Smooth muscle cell (in vitro differentiated cells): ENCODE measurements at regions not wholly inside any gene's neighbourhood (a gene's known extent, or its start where the extent isn't known, plus 50 kb on each side); places are given as distances from the start of the nearest gene placed in this dataset.
"Not testable (repeated sequence)": the region's sequence is repeated elsewhere in the genome, so short reads cannot be mapped to it uniquely, and the experiment has no call there.

Experiments
- DNase-seq: peaks from one replicate; lab custom pipeline; 2025; ENCODE audit not compliant: unreplicated experiment; lab: John Stamatoyannopoulos, UW
- H2AFZ ChIP-seq: fragments of 200-600 bp; sonication (generic); 2 replicates; pipeline ENCODE4 v1.6.0; 2016; ENCODE audit warnings: antibody characterized with exemption, low read depth, mild to moderate bottlenecking
- H3F3A ChIP-seq: fragments of 200-600 bp; sonication (generic); 2 replicates; pipeline ENCODE4 v1.6.0; 2017; ENCODE audit warnings: antibody characterized with exemption, low read depth
- H3K27ac ChIP-seq: fragments of 200-600 bp; sonication (generic); 2 replicates; pipeline ENCODE4 v1.5.1; 2016; ENCODE audit warnings: low read depth, mild to moderate bottlenecking
- H3K27me3 ChIP-seq: fragments of 200-600 bp; sonication (generic); 2 replicates; pipeline ENCODE4 v1.6.1; 2016; ENCODE audit warnings: low read depth, mild to moderate bottlenecking
- H3K36me3 ChIP-seq: fragments of 200-600 bp; sonication (generic); 2 replicates; pipeline ENCODE4 v1.5.1; 2016; ENCODE audit warnings: low read depth
- H3K4me1 ChIP-seq: fragments of 200-600 bp; sonication (generic); 2 replicates; pipeline ENCODE4 v1.5.1; 2016; ENCODE audit warnings: low read depth
- H3K4me2 ChIP-seq: fragments of 200-600 bp; sonication (generic); 2 replicates; pipeline ENCODE4 v1.6.0; 2016; ENCODE audit warnings: mild to moderate bottlenecking
- H3K4me3 ChIP-seq: fragments of 200-600 bp; sonication (generic); 2 replicates; pipeline ENCODE4 v1.5.1; 2016; ENCODE audit warnings: mild to moderate bottlenecking
- H3K79me2 ChIP-seq: fragments of 200-600 bp; sonication (generic); 2 replicates; pipeline ENCODE4 v1.6.0; 2016; ENCODE audit warnings: low read depth, mild to moderate bottlenecking
- H3K9ac ChIP-seq: fragments of 200-600 bp; sonication (generic); 2 replicates; pipeline ENCODE4 v1.6.0; 2016; ENCODE audit warnings: low read depth
- H3K9me3 ChIP-seq: fragments of 200-600 bp; sonication (generic); replicated peaks from 2 replicates; pipeline ENCODE4 v1.5.1; 2016; ENCODE audit warnings: low read depth
- H4K20me1 ChIP-seq: fragments of 200-600 bp; sonication (generic); 2 replicates; pipeline ENCODE4 v1.6.0; 2016; ENCODE audit warnings: low read depth
- WGBS: methylation state at CpG from one replicate; pipeline ENCODE4 v1.1.7; 2016; ENCODE audit warnings: low lambda C conversion rate; 5-methylcytosine and 5-hydroxymethylcytosine counted together
- TF ChIP-seq, protein P1 (sequence below): fragments of 200-600 bp; sonication (generic); IDR thresholded peaks from 2 replicates; pipeline ENCODE4 v1.5.1; 2017; ENCODE audit warnings: borderline replicate concordance, mild to moderate bottlenecking, antibody characterized with exemption; ENCODE audit not compliant: insufficient read depth, poor library complexity, severe bottlenecking

DNA sequence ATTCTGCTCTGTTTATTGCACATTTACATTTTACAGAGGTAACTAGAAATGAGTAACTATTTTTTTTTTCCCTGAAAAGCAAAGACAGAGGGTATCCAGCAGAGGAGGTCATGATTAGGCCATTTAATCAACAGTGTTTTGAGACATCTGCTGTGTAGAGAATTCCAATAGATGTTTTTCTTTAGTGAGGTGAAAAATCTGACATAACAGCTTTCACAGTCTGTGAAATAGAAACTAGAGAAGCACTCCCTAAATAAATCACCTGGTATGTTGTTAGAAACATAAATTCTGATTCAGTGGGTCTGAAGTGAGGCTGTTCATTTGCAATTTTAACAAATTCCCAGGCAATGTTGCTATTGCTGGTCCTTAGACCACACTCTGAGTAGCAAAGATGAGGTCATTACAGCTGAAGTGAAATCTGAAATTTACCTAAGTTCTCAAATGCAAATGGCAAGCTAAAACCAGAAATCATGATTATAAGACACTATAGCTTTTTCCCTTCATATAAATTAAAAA lies 329.2 kb upstream of the LRRC3B start:
- Histone ChIP-seq H3K36me3 (no peaks in the 10 kb centered on the region), H4K20me1 (no peaks in the 10 kb centered on the region), H3K4me1 (no peaks in the 10 kb centered on the region), H3K9ac (no peak overlapping the region), H3K9me3 (no peaks in the 10 kb centered on the region), H3K27me3 (no peaks in the 10 kb centered on the region), H3K27ac (no peak overlapping the region), H3K4me2 (no peak overlapping the region), H2AFZ (no peak overlapping the region), H3F3A (no peaks in the 10 kb centered on the region), H3K4me3 (no peak overlapping the region), H3K79me2 (no peaks in the 10 kb centered on the region)
- TF ChIP-seq, protein P1, sequence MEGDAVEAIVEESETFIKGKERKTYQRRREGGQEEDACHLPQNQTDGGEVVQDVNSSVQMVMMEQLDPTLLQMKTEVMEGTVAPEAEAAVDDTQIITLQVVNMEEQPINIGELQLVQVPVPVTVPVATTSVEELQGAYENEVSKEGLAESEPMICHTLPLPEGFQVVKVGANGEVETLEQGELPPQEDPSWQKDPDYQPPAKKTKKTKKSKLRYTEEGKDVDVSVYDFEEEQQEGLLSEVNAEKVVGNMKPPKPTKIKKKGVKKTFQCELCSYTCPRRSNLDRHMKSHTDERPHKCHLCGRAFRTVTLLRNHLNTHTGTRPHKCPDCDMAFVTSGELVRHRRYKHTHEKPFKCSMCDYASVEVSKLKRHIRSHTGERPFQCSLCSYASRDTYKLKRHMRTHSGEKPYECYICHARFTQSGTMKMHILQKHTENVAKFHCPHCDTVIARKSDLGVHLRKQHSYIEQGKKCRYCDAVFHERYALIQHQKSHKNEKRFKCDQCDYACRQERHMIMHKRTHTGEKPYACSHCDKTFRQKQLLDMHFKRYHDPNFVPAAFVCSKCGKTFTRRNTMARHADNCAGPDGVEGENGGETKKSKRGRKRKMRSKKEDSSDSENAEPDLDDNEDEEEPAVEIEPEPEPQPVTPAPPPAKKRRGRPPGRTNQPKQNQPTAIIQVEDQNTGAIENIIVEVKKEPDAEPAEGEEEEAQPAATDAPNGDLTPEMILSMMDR: no peak
- no peak for DNase-seq

DNA sequence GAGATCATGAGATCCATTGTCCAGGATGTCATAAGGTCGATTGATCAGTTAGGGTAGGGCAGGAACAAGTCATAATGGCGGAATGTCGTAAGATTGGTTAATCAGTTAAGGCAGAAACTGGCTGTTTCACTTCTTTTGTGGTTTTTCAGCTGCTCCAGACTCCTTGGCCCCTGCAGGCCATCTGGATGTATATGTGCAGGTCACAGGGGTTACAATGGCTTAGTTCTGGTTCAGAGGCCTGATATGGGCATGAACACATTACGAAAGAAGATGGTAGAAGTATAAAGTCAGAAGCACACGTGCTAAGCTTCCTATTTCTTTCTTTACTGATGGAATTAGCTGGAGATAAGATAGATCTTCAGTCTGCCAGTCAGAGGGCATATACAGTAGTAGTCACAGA lies 315.4 kb upstream of the LRRC3B start:
- TF ChIP-seq, protein P1: no peak
- no peak overlapping the region for H3K9ac ChIP-seq
- H3K27ac ChIP-seq: no peak overlapping the region
- no peaks in the 10 kb centered on the region for H3K36me3 ChIP-seq
- WGBS: 64% methylated on average over 5 of the region's 5 CpGs
- no peak overlapping the region for H3K4me2 ChIP-seq
- DNase-seq: no peak
- no peaks in the 10 kb centered on the region for H3K79me2 ChIP-seq
- H4K20me1 ChIP-seq: no peaks in the 10 kb centered on the region
- no peak overlapping the region for H2AFZ ChIP-seq
- no peak overlapping the region for H3K4me3 ChIP-seq
- H3F3A ChIP-seq: no peaks in the 10 kb centered on the region
- no peaks in the 10 kb centered on the region for H3K9me3 ChIP-seq
- H3K27me3 ChIP-seq: no peaks in the 10 kb centered on the region
- H3K4me1 ChIP-seq: no peaks in the 10 kb centered on the region

DNA sequence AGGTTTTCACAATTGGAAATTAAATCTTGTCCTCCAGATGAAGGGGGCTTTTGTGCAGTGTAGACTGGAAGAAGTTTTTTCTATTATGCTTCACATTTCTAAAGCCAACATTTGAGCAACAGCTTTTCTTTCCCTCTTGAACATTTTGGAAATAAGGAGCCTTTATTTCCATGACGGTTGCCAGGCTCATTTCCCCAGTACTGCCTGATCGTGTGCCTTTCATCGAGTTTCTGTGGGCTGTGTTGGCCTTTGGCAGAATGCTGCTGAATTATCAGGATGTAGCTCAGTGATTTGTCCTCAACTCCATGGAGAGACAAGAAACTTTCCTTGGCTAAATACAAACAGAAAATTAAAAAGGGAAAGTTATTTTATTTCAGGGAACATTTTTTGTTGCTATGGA lies 314.8 kb upstream of the LRRC3B start:
- no peak overlapping the region for H3K27ac ChIP-seq
- H3K4me2 ChIP-seq: no peak overlapping the region
- TF ChIP-seq, protein P1: no peak
- H3K79me2 ChIP-seq: no peaks in the 10 kb centered on the region
- H3K9me3 ChIP-seq: no peaks in the 10 kb centered on the region
- no peaks in the 10 kb centered on the region for H3K4me1 ChIP-seq
- no peaks in the 10 kb centered on the region for H4K20me1 ChIP-seq
- no peak overlapping the region for H3K9ac ChIP-seq
- 79% methylated on average over 3 of the region's 3 CpGs for WGBS
- H3K27me3 ChIP-seq: no peaks in the 10 kb centered on the region
- H3F3A ChIP-seq: no peaks in the 10 kb centered on the region
- no peaks in the 10 kb centered on the region for H3K36me3 ChIP-seq
- H2AFZ ChIP-seq: no peak overlapping the region
- no peak overlapping the region for H3K4me3 ChIP-seq
- DNase-seq: no peak

DNA sequence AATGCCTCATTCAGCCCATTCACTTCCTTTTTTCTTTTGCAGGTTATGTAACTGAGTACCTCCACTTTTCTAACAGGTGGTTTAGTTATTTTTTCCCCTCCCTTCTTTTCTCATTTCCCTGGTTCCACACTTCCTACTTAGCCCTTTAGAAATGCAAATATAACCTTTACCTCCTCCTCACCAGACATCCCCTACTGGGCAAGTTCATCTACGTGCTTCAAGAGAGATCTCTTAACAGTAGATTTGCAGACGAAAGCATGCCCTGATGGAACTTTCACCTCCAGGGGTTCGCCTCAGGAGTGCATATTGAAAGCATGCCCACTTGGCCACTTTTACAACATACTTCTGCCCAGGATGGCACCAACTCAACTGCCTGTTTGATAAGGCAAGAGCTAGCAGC lies 314.1 kb upstream of the LRRC3B start:
- TF ChIP-seq, protein P1: no peak
- no peaks in the 10 kb centered on the region for H3K4me1 ChIP-seq
- H3K27ac ChIP-seq: no peak overlapping the region
- H3K4me2 ChIP-seq: no peak overlapping the region
- no peaks in the 10 kb centered on the region for H3K79me2 ChIP-seq
- H3K9ac ChIP-seq: no peak overlapping the region
- H4K20me1 ChIP-seq: no peaks in the 10 kb centered on the region
- 56% methylated on average over 3 of the region's 3 CpGs for WGBS
- DNase-seq: no peak
- H3F3A ChIP-seq: no peaks in the 10 kb centered on the region
- no peaks in the 10 kb centered on the region for H3K9me3 ChIP-seq
- no peak overlapping the region for H2AFZ ChIP-seq
- H3K27me3 ChIP-seq: no peaks in the 10 kb centered on the region
- no peak overlapping the region for H3K4me3 ChIP-seq
- no peaks in the 10 kb centered on the region for H3K36me3 ChIP-seq

DNA sequence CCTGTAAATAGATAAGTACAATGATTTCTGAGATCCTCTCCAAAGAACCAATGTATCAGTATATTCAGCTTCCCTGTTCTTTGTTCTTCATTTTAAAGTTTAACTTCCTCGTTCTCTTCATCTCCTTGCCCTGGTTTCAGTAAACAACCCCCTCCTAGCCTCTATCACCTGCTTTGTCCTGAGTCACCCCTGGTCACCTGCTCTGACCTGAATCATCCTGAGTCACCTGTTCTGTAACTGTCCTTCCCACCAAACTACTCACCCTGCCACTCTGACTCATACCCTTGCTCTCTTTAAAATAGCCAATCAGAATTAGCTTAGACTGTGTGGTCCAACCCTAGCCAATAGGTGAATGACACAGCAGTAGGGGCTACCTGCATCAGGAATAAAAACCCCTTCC lies 313.0 kb upstream of the LRRC3B start:
- WGBS: 79% methylated on average over 1 of the region's 1 CpG
- DNase-seq, H3K27ac ChIP-seq, H3K4me3 ChIP-seq, H3K27me3 ChIP-seq, H3K79me2 ChIP-seq, H3K9me3 ChIP-seq, H3K9ac ChIP-seq, H4K20me1 ChIP-seq, H3K4me1 ChIP-seq, H3K4me2 ChIP-seq, H2AFZ ChIP-seq, H3K36me3 ChIP-seq, H3F3A ChIP-seq: not testable (repeated sequence)
